NCI-H2171 treated with DMSO at 0.1 percent for 48 hours (cell line): ENCODE measurements at regions not wholly inside any gene's neighbourhood (a gene's known extent, or its start where the extent isn't known, plus 50 kb on each side); places are given as distances from the start of the nearest gene placed in this dataset.

Experiments
- DNase-seq: peaks from one replicate; lab custom pipeline; 2025; lab: John Stamatoyannopoulos, UW

DNA sequence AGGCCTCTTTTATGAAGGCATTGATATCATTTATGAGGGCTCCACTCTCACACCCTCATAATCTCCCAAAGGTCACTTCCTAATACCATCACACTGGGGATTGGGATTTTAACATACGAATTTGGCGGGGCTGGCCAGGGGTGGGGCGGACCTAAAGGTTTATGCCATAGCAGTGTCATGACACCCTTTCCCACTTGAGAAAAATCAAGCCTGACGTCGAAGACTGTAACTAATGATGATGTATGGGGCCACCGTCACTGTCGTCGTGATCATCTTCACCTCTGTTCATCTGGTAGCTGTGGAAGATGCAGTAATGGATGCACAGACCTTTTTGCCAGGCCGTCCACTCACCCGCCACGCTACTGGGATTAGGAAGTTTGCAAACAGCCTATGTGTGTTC lies 912.1 kb downstream of the TBC1D22A start:
- DNase-seq = no peak

DNA sequence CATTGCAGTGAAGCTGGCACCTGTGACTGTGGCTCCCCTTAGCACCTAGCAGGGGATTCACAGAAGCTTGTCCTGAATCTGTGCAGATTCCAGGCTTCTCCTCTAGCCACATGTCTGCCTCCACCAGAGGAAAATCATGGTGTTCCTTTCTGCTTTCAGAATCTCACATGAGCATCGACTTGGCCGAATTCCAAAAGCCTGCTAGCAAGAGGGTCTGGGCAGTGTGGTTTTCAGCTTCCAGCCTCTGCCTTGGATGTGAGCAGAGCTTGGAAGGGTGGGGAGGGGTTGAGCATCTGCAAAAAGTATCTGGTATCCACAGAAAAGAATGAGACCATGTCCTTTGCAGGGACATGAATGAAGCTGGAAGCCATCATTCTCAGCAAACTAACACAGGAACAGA lies 911.1 kb downstream of the TBC1D22A start:
- peak; percentile 7 for DNase-seq

DNA sequence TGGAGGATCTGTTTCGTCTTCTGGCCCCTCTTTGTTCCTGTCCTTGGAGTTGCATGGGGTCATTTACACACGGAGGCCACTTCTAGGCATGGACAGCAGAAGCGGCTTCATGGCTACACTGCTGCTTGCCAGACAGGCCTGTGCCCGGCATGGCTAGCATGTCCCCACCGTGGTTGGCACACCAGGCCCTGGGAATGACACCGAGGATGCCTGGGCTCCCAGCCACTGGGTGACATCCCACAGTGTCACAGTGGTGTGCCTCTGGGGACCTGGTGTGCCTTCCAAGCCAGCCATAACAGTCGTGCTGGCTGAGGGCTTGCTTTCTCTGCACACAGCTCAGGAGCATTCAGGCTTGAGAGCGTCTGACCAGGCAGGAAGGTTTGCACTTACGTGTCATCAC lies 910.1 kb downstream of the TBC1D22A start:
- no peak for DNase-seq

DNA sequence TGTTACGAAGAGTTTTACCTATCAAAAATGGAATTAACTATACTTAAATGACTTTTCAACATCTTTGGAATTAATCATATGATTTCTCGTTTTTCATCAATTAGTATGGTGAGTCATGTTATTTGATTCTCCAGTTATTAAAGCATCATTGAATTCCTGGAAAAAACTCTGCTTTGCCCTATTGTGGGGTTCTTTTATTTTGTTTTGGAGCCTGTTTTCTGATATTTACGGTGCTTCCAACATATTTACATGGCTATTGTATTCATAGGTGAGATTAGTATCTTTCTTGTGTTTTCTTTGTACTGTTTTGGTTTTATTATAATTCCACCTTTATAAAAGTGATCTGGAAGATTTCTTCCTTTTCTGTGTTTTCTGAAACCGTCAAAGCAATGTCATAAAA lies 902.7 kb downstream of the TBC1D22A start:
- DNase-seq = no peak

DNA sequence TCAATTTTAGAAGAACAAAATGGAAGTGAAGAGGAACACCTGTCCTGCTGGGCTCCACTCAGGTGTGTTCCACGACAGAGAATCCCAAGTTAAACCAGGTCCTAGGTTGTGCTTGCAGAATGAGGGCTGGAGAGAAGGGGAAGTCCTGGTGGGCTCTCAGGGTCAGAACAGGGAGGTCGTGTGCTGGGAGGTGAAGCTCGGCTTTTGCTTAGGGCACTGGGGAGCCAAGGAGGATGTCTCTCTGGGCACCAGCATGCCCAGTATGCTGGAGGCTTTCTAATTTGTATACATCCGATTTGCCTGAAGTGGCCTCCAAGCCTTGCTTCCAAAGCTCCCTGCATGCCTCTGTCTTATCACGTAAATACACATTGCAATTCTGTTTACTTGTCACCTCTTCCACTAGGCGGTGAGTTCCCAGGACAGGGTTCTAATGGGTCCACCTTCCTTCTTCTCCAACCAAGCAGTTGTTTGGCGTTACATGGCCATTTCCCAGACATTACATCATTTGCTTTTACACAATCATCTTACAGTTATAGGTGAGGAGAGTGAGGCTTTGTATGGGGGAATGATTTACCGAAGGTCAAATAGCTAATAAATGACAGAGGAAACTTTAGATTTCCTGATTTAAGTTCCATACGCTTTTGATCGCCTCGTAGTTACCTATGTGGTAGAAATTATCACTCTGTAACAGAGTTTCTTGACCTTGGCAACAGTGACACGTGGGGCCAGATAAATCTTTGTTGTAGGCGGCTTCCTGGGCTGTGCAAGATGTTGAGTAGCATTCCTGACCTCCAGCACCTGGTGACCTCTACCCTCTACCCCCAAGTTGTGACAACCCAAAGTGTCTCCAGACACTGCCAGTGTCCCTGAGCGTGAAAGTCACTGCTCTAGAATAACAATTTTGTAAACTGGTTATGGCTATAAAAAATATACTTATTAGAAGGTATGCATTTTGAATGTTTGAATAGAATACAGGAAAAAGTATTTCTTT lies 901.5 kb downstream of the TBC1D22A start:
- DNase-seq = no peak

DNA sequence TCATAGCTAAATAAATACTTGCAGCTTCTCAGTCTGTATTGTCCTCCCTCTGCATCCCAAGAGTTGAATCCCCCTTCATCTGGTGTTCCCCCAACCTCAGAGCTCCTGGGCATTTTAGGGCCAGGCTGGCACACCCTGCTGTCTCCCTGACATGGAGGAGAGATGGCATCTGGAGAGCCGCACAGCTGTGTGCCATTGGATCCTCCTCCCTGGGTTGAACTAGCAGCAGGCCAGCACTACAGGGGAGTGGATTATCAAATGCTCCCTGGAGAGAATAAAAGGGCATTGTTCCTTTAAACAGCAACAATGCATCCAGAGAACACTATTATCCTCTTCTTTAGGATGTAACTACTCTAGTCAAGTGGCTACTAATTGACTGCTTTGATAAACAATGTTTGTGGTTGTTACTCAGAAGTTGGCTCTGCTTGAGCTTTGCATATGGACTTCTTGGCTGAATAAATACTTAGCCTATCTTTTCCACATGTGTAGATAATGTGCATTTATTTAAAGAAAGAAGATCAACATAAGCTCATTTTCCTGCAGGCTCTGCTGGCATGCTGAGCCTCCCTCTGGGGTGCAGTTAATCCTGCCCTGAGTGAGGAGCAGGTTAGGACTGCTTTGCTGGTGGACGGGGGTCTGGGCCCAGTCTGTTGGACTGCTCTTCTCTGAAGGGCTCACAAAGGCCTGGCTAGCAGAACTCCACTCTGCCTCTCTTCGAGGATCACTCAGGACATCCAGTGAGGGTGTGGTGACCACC lies 897.2 kb downstream of the TBC1D22A start:
- peak; percentile 79 for DNase-seq

DNA sequence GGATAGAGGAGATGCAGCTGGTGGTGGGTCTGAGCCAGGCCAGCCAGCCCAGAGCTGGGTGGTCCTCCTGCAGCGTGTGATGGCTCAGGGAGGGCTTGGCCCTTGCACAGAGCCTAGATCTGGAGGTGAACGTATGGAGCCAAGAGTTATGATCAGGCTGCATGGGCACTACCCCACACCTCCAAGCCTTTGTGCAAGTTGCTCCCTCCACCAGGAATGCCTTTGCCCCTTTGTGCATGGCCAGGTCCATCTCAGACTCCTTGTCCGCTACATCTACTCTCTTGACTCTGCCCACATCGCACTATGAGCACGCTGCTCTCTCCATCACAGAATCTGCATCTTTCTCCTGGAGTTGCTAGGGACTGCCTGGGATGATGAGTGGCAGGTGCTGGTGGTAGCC lies 895.7 kb downstream of the TBC1D22A start:
- no peak for DNase-seq

DNA sequence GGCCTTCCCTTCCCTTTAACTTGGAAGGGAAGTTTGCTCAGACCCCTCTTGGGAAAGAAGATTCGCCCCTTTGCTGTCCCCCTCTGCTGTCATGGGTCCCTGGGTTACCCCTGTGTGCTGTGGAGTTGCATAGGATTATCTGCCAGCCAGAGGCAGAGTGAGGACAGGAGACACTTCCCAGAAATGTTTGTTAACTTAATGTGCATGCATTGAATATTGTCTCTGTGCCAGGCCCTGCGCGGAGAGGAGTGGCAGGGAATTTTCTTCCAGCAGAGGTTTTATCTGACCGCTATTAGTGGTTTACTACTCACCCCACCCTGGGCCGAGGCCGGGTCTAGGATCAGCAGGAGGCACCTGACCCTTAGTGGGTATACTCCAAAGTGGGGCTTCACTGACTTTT lies 894.8 kb downstream of the TBC1D22A start:
- DNase-seq = no peak

DNA sequence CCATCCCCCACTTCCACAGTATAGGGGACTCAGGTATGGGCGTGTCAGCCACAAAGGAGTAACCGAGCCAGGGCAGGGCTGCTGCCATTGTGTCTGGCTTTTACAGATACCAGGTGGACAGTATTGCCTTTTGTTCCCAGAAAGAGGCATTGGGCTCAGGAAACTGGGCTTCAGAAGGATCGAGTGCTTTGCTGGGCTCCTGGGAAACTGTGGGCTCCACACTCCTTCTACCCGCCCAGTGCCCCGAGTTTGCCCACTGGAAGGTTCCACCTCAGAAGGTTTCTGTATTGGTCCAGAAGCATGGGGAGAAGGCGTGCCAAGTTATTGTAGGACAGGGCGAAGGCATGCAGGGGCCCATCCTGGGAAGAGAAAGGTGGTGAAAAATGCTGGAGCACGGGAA lies 894.4 kb downstream of the TBC1D22A start:
- no peak for DNase-seq

DNA sequence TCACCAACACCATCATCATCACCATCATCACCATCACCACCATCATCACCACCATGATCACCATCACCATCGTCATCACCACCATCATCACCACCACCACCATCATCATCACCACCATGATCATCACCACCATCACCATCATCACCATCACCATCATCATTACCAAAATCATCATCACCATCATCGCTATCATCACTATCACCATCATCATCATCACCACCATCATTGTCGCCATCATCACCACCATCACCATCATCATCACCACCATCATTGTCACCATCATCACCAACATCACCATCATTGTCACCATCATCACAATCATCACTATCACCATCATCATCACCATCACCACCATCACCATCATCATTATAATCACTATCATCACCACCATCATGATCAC lies 893.5 kb downstream of the TBC1D22A start:
- no peak for DNase-seq

DNA sequence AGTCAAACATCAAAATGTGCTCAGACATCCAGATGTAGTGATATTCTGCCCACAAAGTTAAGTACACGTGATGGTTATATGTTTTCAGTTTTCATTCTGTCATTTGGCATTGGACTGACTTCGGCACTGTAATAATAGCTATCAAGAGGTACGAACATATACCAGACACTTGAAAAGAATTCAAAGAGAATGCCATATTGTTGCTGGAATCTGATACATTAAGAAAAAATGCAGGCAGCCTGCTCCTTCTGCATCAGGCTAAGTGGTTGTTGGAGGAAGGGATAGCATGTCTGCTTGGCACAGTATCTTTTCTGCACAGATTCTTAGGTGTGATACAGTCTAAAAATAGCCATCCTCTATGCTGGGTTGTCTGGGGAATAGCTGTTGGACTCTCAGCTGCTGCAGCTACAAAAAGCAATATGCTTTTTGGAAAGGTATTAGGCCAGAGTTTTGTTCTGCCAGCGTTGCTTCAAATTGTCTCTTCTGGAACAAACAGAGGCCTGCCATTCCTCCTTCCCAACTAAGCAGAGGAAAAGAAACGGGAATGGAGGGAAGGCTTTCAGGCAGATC lies 892.6 kb downstream of the TBC1D22A start:
- DNase-seq = peak; percentile 98

DNA sequence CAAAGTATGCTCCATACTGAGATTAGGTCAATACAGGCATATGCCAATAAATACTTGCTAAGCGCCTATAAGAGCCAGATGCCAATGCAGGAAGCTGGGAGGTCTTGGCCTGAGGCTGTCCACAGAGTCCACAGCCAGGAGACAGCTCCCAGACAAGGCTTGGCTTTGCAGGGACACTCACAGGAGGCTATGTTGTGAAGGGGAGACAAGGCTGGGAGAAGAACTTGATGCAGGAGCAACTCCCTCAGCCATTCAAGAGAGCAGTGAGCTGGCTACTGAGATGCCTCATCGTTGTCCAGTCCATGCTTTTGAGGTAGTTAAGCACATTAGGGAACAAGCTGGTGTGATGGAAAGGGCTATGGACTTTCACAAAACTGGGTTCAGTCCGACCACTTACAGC lies 891.5 kb downstream of the TBC1D22A start:
- DNase-seq = no peak

DNA sequence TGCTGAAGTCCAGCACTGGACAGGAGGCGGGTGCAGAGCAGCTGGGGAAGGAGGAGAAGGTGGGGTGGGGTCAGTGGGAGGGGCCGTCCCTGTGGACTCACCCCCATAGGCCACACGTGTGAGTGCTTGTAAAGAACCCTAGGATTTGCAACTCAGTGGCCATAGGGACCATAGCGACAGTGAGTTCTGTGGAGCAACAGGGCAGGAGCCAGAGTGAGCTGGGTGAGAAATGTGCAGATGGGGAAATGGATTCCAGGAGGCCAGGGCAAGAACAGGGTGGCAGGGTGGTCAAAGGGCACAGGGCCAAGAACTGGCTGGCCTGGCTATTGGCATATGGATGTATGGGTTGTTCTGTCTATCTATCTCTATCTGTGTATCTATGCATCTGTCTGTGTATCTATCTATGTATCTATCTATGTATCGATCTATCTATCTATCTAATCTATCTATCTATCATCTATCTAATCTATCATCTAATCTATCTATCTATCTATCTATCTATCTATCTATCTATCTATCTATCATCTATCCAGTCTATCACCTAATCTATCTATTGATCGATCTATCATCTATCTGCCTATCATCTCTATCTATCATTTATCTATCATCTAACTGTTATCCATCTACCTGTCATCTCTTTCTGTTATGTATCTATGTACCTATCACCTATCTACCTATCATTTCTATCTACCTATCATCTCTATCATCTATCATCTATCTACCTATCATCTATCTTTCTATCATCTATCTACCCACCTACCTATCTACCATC lies 889.0 kb downstream of the TBC1D22A start:
- no peak for DNase-seq

DNA sequence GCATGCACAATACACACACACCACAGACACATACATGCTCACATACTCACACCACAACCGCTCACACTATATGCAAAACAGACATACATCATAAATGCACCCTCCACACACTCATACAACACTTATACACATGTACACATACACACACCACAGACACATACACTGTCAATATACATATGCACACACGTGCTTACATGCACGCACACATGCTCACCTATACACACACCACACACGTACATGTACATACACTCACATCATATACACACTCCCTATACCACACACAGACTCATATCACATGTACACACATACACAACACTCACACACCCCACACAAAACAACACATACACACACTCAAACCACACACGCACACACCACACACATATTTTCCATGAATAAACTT lies 885.3 kb downstream of the TBC1D22A start:
- DNase-seq = no peak

DNA sequence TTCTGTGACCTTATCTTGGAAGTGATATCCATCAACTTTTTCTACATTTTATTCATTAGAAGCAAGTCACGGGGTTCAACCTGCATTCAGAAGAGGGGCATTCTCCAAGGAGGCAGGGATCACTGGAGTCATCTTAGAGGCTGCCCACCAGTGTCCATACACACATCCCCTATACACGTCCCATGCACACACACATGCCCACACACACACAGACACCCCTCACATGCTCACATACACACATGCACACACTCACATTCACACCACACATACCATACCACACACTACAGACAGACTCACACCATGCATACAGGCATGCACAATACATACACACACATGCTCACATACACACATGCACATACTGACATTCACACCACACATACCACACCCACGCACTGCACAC lies 884.7 kb downstream of the TBC1D22A start:
- DNase-seq = no peak

DNA sequence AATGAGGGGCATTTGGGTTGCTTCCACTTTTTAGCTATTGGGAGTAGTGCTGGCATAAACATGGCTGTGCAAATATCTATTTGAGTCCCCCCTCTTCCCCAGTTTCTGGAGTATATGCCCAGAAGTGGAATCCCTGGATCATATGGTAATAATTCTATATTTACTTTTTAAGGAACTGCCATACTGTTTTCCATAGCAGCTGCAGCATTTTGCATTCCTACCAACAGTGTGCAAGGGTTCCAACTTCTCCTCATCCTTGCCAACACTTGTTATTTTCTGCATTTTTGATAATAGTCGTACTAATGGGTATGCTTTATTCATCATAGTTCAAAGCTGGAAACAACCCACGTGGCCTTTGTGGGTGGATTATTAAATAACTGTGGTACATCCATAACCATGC lies 883.5 kb downstream of the TBC1D22A start:
- no peak for DNase-seq

DNA sequence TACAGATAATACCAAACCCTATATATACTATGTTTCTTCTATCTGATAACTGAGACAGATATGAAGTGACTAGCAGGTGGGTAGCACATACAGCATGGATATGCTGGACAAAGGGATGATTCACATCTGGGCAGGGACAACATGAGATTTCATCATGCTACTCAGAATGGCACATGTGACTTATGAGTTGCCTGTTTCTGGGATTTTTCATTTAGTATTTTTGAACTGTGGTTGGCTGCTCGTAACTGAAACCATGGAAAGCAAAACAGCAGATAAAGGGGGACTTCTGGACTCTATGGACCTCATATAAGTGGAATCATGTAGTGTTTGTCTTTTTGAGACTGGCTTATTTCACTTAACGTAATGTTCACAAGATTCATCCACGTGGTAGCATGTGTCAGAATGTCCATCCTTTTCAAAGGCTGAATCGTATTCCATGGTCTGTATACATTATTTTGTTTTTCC lies 883.0 kb downstream of the TBC1D22A start:
- DNase-seq = no peak

DNA sequence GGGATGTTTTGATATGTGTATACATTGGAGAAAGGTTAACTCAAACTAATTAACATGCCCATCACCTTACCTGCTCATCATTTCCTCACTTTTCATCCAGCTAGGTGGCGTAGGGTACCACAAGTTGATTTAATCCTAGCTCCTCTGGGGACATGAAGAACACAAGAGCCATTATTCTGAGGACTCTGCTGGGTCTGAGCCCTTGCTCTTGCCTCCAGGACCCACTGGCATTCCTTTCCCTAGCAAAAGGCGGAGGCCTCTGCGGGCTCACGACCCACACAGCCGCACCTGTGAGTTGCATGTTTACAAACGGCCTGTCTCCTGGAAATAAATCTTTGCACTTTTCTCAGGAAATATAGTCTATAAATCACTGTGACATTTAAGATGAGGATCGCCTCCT lies 871.9 kb downstream of the TBC1D22A start:
- no peak for DNase-seq

DNA sequence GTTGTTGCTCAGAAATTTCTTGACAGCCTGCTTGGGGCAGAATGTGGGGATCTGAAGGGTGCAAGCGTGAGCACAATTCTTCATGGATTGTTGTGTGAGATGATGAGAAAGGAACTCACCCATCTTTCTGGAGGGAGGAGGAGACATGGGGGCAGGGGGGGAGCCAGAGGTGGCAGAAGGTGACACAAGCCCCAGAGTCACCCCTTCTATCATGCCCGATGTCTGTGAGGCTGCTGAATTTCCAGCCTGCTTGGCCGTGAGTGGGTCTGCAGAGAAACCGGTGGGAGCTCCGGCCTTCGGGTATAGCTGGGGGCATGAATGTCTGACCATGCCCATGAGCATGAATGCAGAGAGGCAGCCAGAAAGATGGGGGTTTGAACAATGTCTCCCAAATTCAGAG lies 870.7 kb downstream of the TBC1D22A start:
- DNase-seq = no peak

DNA sequence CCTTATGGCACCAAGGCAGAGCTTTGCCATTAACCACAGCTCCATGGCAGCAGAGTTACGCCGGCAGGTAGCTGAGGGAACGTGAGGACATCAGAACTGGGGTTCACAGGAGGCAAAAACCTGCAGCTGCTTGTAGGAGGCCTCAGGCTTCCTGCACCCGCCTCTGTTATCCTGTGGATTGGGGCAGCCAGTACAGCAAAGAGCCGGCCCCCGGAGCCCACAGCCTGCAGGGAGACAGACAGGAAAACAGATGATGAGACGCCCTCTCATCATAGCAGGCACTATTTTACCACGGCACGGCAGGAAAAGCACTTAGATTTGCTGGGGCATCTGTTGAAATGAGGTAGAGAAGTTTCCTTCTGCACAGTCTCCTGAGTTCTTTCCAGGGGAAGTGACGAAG lies 870.3 kb downstream of the TBC1D22A start:
- no peak for DNase-seq

DNA sequence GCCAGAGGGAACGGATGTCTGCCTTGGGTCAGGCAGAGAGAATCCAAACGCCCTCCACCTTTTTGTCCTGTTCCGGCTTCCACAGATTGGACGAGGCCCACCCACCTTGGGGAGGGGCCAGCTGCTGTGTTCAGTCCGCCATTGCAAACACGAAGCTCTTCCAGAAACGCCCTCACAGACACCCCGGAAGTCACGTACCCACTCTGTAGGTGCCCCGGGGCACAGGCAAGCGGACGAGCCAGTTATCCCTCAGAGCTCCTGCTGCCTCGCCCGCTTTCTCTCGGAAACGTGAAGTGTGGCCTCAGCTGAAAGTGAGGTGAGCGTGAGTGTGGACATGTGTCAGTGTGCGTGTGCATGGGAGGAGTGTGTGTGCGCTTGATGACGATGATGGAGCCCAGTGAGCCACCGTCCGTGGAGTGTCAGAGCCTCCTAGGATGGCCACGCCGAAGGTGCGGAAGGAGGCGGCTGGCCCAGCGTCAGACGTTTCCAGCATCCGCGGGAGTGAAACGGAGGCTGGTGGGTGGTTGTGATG lies 869.2 kb downstream of the TBC1D22A start:
- no peak for DNase-seq
